Lung microvascular endothelial cell (primary cell): ENCODE measurements at regions not wholly inside any gene's neighbourhood (a gene's known extent, or its start where the extent isn't known, plus 50 kb on each side); places are given as distances from the start of the nearest gene placed in this dataset.

ENCODE experiments used
- DNase-seq, 2 donors: peaks; one replicate each; pipeline versions ENCODE4 v3.0.0 to v3.0.0-alpha.2; 2010; ENCODE audit warnings: low read depth in 2 of 2

DNA sequence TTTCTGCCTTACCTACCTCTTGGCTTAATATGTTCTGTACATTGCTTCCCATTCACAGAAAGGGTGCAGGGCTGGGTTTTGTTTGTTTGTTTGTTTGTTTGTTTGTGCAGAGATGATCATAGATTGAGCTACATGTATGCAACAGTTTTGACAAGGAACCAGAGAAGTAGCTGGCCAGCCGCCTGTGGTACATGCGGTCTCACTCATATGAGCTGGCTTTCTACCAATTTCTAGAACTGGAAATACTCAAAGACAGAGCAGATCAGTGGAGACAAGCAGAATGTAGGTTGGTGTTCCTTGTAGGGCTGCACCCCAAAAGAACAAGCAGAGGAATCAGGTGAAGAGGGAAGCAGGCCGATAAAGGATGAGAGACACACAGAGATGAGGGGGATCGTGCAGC, 502.7 kb downstream of the SOX2 start:
- no peak for DNase-seq

DNA sequence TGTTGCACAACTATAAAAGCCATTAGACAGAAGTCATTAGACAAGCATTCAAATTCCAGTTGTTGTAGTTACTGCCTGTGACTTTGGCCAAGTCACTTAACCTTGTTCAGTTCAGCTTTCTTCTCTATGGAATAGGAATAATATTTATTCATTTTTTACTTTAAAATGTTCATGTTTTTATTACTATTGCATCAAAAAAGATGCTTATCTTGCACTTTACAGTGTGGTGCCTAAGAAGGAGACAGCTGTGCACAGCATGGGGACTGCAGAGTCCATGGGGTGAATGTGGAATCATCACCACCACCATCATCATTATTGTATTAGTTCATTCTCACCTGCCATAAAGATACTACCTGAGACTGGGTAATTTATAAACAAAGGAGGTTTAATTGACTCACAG, 504.2 kb downstream of the SOX2 start:
- DNase-seq, result no peak

DNA sequence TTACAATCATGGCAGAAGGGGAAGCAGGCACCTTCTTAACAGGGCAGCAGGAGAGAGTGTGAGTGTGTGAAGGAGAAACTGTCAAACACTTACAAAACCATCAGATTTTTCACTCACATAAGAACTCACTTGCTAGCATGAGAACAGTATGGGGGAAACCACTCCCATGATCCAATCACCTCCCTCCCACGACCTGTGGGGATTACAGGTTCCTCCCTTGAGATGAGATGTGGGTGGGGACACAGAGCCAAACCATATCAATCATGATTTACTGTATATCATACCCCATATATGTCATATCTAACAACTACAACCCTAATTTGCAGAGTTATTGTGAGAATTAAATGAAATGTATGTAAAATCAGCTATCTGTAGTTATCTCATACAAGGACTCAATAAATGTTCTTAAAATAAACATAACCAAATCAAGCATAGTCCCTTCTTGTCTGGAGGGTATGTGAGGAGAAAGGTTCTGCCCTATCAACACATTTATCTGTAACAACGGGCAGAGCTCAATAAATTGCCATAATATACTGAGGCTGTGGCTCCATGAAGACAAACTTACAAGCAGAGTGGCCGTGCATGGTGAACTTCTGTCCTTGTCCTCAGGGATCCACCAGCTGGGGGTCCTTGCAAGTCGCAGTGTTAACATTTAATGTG, 504.7 kb downstream of the SOX2 start:
- DNase-seq, result no peak

DNA sequence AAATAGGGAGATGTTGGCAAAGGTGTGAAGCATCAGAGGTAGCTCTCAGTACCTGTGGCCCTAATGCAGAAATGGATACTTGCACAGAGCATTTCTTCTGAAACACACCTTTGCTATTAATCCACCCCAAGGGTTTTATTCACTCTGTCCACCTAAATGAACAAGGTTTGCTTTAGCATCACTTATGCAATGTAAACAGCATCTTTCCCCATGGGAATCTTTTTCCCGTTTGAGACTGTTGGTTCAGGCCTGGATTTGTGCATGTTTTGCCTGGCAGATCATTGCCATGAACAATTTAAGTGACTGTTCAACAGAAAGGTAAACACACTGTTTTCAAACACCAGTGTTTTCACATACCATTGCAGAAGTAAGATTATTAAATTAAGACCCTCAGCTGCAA, 508.3 kb downstream of the SOX2 start:
- no peak for DNase-seq

DNA sequence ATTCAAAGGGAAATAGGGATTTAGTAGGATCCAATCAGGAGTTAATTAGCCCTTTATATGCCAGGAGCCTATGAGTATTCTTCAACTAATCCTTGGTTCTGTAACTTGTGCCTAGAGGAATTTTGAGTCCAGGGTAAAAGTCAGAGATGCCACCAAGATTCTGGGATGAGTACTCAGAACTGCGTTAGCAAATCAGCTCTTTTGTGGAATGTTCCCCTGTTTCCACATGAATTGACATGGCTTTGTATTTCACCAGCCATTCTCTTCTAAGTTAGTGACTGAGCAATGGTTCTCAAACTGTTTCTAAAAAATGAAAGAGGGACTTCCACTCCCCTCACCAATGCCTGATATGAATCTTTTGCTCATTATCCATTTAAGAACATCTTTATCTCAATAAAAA, 508.7 kb downstream of the SOX2 start:
- DNase-seq, result no peak

DNA sequence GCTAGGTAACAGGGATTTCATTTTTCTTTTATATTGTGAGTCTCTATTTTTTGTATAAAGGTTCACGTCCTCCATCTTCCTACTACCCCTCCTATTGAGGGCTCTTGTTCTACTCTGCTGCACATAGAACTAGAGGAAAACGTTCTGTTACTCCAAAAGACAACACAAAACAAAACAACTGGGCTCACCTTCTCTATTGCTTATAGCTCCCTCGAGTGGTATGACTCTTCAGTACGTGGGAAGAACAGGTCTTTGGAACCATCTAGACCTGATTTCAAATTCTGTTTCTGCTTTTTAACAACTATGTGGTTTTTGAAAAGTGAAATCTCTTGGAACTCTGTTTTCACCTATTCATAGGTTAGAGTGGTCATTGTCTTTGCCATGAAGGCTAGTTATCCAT, 515.3 kb downstream of the SOX2 start:
- no peak for DNase-seq

DNA sequence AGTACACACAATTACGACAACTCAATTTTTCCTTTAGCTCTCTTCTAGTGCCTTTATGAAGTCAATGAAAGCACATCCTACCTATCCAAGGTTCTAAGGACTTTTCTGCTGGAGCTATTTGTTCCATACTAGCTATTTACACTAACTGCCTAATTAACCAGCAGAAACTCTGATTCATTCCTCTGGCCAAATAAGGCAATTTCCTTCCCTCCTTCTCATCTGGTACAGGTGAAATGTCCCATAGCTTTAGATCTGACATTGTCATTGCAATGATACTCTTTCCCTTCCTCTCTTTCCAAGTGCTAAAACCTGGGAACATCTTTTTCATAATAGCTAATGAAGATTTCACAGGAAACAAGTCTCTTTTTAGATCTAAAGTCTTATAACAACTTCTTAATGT, 521.7 kb downstream of the SOX2 start:
- DNase-seq, result no peak

DNA sequence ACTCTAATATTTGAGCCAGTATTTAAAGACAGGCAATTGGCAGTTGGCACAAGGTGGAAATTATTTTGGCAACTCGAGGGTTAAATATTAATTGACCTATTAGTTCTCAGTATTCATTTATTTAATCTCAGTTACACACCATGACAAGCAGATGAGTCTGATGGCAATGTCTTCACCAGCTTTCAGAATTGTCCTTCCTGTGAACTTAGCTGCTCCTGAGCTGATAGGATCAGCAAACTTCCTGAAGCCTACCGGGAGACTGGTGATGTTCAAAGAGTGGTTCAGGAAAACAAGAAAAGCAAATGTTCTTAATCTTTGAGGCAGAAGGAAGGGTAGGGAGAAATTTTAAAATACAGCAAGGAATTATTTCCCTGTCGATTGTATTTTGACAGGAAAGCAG, 522.2 kb downstream of the SOX2 start:
- DNase-seq, result no peak

DNA sequence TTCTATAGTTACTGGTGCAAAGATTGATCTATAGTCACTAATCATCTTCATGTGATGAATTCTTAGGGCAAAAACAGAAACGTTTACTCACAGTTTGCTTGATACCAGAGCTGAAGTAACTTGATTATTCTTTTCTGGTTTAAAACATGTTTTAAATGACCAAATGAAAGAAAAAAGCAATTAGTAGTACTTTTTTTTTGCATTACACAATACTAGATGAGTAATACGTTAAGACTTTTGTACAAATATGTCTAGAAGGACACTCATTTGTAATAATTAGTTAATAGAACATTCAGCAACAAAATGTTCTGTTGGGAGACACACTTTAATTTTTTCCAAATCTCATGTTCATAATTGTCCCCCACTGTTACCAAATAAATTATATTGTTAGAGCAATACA, 523.2 kb downstream of the SOX2 start:
- no peak for DNase-seq

DNA sequence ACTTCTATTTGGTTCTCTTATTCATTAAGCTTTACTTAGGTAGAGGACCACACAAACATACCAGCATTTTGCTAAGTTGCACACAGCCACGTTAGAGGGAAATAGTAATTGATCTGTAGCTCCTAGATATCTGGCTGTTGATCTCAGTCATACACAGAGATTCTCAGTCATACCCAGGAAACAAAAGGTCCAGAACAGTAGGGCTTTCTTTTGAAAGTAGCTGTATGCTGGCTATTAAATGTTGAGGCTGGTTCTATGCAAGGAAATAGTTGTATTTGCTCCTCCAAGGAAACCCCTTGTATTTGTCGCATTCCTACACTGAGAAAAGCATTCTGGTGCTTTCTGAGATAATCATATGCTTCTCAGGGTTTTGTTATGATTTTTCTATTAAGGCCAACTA, 523.8 kb downstream of the SOX2 start:
- DNase-seq, result no peak

DNA sequence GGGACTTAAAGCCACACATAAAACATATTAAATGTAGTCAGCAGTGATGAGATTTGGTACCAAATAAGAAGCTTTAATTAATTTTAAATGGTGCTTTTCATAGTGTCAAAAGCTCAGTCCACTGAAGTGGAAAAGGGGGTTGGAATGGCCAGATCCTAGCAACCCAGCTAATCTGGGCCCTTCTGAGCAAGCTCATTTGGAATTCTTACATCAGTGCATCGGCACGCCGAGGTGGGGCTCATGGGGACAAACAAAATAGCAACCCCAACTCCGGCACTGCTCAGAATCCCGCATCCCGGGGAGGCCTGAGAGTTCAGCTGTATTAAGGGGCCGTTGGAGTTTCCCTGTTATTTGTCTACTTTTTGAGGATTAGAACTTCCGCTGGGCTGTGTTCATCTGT, 526.4 kb downstream of the SOX2 start:
- DNase-seq, result no peak

DNA sequence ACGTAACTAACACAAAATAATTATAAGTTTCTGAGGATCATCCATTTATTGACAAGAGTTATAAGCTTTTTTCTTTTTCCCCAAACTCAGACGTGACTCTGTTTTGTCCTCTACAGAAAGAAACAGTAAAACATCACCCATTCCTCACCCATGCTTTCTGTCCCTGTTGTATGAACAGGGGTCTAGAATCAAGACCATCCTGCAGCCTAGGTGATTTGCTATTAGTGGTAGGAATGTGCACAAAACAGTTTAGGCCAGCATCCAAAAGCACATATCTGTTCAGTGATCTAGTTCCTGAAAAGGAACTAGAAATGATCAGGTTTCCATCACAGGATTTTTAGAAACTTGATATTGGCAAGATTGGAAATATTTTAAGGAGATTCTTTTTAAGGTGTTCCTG, 527.6 kb downstream of the SOX2 start:
- DNase-seq, result no peak

DNA sequence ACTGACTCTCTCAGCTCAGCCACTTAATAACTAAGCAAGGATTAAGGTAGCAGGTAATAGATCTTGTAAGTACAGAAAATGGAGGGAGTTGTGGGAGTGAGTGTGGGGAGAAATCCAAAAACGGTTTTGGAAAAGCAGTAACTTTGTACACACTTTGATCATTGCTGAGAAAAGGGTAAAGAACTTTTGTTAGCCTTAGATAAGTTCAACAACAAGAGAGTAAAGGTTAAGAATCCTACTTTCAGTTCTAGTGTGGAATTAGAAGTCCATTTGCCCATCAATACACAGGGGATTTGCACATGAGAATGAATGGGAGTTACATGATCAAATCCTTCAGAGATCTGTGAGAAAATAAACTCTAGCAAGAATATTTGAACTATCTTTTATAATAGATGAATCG, 528.7 kb downstream of the SOX2 start:
- no peak for DNase-seq

DNA sequence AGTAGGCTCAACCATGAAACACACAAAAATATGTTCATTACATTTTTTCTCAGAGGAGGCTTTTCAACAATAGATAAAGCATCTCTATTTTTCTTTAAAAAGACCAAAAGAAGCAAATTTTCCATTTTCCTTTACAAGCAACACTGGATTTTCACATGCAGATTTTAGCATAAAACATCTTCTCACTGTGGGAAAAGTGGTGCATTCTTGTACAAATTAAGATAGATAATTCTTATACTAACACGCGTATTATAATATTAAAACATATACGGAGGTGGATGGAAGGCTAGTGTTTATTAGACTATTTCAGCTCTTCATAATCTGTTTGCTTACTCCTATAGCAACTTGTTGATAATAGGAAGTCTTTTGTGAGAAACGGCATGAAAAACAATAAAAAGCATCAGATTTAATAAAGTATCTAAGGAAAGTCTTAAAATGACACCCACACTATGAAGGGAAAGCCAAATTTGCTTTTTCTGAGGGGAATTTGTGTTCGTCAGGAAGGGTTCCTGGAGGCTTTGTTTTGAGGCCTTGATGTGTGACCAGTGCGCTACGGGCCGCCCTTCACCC, 529.6 kb downstream of the SOX2 start:
- DNase-seq, result no peak

DNA sequence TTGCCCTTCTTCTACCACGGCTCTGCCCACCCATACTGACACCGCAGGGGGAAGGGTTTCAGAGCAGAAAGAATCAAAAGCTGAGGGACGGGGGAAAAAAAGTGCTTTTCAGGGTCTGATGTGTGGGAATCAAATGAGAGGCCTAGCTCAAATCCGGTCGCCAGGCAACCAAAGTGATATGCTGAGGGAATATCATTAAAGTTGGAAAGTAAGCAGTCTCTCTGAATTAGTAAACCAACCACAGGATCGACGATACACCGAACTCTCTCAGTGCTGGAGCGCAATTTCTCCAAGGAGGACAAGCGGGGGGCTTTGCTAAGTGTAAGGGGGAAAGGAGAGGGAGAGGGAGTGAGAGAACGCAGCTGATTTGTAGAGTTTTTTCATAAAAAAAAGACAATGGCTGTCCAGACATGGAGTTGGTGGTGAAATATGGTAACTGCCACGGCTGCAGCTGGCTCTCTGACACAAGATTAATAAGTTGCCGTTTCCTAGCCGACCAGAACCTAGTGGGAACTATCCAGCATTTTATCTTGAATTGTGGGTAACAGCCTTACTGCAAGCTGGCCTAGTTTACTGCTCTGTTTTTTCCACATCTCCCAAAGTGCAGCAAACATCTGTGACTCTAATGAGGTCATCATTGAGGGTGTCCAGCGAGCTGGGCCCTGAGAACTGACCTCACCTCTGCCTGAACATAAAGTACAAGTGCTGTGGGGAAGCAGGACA, 530.2 kb downstream of the SOX2 start:
- DNase-seq, result no peak

DNA sequence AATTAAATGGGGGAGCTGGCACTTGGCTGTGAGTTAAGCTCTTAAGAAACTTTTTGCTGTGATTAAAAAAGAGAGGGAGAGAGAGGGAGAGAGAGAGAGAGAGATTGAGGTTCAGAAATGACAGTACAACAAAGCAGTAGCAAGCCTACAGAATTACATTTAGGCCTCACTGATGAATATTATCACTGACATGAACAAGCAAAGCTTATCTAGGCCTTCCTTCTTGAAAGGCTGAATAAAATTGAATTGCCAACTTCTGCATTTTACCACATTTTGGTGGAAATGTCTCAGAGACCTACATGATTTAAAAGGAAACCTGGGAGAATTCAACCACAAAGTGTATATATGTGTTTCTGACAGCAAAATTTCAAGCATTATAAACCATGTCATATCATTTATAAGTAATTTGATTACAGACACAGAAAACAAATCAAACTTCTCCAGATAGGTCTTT, 530.8 kb downstream of the SOX2 start:
- no peak for DNase-seq

DNA sequence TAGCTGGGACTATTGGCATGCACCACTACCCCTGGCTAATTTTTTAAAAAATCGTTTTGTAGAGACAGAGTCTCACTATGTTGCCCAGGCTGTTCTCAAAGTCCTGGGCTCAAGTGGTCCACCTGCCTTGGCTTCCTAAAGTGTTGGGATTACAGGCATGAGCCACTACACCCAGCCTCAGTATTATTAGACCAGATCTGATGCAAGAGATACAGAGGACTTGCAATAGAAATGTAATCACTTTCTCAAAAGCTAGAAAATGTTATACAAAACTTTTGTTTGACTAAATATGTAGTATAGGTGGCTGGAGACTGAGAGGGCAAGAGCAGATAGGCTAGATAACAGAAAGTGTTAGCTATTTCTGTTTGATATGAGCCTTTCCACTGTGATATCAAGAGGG, 531.9 kb downstream of the SOX2 start:
- DNase-seq, result no peak

DNA sequence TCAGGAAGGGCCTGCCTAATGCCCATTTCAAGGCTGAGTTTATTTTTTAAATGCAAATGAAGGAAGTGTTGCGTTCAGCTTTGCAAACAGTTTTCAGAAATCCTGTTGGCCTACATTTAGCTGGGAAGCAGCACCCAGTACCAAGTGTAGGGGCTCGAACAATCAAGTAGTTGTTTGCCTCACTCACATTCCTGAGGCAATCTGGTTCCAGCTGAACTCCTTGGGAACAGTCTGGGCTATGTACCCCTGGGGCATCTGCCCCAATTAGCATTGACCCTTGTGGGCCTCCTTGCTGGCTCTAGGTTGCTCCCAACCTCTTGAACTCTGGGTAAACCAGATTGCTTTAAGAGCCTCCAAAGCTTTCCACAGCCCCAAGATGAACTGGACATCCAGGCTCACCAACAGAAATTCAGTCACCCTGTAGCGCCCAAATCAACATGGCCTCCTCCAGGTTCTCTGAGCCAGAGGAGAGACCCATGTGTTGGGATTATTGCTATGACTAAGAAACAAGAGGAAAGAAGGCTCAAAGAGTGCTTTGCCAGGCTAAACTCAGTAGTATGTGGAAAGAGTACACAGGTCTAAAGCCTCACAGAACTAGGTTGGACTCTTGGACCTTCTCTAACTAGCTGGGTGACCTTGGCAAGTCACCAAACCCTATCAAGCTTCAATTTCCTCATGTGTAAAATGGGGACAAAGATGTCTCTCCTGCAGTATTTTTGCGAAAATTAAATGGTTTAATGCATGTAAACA, 532.7 kb downstream of the SOX2 start:
- no peak for DNase-seq

DNA sequence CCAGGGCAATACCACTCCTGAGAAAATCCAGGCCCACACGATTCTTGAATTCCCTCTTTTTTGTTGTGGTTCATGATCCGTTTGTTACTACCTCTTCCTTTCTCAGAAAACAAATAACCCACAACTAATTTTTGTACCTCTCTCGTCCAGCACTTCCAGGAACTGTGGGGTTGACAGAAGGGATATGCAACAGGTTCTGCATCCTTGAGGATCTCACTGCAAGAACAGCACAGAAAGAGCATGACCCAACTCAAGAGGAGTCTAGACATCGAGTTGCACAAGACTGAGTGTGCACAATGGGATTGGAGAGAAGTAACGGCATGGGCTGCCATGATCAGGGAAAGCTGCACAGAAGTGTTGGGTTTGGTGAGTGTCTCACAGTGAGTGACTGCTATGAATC, 533.3 kb downstream of the SOX2 start:
- no peak for DNase-seq

DNA sequence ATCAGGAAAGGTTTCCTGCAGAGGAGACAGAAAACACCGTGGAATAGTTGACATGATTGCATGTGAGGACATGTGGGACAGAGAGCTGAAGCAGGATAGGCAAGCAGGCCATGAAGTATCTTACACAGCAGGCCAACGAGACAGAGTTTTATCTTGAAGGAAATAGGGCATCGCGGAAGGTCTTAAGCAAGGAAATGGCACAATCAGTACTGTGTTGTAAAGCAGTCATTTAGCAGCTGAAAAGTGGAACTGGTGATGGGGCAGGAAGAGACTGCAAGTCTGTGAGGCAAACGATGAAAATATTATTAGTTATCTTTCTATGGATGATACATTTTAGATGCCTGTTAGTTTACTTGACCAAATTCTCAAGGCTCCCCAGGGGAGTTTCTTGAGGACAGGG, 535.1 kb downstream of the SOX2 start:
- DNase-seq, result no peak

DNA sequence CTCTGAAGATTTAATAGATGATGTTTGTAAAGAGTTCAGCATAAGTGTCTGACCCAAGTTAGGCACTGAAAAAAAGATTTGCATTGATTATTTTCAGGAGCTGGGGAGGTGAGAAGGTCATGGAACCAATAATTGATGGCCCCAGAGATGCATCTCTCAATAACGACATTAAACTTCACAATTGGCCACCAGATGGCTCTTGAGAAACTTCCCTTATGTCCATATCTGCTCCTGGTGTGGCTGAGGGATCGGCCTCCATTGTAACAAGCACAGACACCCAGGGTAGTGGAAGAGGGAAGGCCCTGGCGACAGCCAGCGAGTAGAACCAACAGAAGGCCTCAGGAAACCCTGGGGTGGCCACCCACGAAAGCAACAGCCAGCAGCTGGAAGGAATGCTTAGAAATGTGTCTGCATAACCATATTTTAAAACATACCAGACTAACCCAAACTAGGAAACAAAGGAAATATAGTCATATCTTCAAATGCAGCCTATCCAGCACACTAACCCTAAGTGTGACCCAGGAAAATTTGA, 536.7 kb downstream of the SOX2 start:
- DNase-seq, result peak in 1 of 2 donors; percentile 23

DNA sequence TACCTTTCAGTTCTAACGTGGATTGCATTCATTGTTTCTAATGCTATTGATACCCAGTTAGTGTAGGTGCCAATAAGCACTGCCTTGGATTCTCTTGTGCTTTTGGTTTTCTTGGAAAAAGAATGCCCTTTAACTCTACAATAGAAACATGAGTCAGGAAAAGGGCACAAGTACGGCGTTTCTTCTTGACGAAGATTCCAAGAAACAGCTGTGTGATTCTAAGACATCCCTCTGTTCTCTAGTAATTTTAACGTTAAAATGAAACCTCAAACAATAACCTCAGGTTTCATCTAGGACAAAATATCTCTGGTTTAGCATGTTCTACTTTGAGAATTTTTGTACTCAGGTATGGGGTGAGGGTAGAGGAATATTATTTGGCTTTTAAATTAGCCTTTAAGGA, 540.5 kb upstream of the ATP11B start:
- DNase-seq, result no peak
